ENCODE measurements at regions not wholly inside any gene's neighbourhood (a gene's known extent, or its start where the extent isn't known, plus 50 kb on each side); places are given as distances from the start of the nearest gene placed in this dataset.
"Not testable (repeated sequence)": the region's sequence is repeated elsewhere in the genome, so short reads cannot be mapped to it uniquely, and the experiment has no call there.

GRCh38 chr3:16012086-16012485, 162.4 kb upstream of the GALNT15 start:
- in situ Hi-C loops (cut with HindIII; ENCODE audit: low pct_unique_long_range_greater_than_20kb, low sequenced_read_pairs) = no loop called here
- no peak for DNase-seq (ENCODE audit: low read depth, low spot score)

GRCh38 chr3:16013568-16013967, 160.9 kb upstream of the GALNT15 start:
- no peak for DNase-seq (ENCODE audit: low read depth, low spot score)
- in situ Hi-C loops (cut with HindIII; ENCODE audit: low pct_unique_long_range_greater_than_20kb, low sequenced_read_pairs) = no loop called here

- DNase-seq (ENCODE audit: low read depth, low spot score); in situ Hi-C loops (cut with HindIII; ENCODE audit: low pct_unique_long_range_greater_than_20kb, low sequenced_read_pairs): not testable (repeated sequence)
Observed at GRCh38 chr3:16021801-16022200, 152.7 kb upstream of the GALNT15 start.

GRCh38 chr3:16023881-16024280, 150.6 kb upstream of the GALNT15 start:
- DNase-seq (ENCODE audit: low read depth, low spot score); in situ Hi-C loops (cut with HindIII; ENCODE audit: low pct_unique_long_range_greater_than_20kb, low sequenced_read_pairs): not testable (repeated sequence)

DNA sequence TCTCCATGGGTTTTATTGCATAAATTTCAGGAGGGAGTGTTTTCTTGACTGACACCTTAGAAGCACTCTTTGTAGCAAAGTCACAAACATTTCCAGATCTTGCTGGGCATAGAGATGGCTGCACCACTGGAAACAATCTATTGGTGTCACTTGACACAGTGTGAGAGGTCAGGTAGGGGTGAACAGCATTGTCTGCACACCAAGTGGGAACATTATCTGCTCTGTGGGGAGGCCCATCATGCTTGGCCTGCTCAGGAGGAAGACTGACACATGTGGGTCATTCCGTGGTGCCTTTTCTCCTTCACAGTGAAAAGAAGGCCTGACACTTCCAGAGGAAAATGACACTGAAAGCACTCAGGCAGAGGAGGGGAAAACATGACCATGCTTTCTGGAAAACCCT, 149.9 kb upstream of the GALNT15 start:
- in situ Hi-C loops (cut with HindIII; ENCODE audit: low pct_unique_long_range_greater_than_20kb, low sequenced_read_pairs) = no loop called here
- DNase-seq (ENCODE audit: low read depth, low spot score) = no peak

DNA sequence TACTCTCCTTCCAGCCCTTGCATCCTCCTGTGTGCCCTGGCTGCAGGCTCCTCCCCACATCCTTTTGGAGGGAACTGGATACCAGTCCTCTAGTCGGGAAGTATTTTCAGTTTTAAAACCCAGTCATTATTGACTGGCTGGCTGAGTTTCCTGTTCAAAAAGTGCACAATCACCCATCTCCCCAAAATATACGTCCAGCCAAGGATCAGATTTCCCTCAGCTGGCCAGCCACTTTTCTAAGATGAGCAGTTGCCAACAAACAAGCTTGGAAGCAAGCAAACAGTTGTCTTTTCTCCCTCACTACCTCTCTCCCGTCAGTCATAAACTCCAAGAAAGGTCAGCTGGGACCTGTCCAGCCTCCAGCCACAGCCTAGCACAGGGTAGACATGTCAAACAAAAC, 147.7 kb upstream of the GALNT15 start:
- no peak for DNase-seq (ENCODE audit: low read depth, low spot score)
- in situ Hi-C loops (cut with HindIII; ENCODE audit: low pct_unique_long_range_greater_than_20kb, low sequenced_read_pairs) = no loop called here

GRCh38 chr3:16028604-16029003, 145.9 kb upstream of the GALNT15 start:
- DNase-seq (ENCODE audit: low read depth, low spot score) = no peak
- in situ Hi-C loops (cut with HindIII; ENCODE audit: low pct_unique_long_range_greater_than_20kb, low sequenced_read_pairs) = no loop called here

DNA sequence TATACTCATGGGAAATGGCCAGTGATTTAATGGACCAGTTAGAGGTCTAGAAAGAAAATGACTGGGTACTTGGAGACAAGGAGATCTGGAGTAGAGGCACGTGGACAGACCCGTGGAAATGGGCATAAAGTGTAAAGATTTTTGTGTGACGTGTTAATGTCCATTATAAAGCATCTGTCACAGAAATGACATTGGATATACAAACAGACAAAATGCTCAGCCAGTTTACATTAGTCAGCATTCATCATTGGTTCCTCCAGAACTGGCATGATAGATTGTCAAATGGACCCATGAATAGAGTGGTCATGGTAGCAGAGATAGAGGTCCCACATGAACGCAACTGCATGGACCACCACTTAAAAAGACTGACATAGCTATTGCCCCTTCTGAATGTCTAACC, 144.1 kb upstream of the GALNT15 start:
- no peak for DNase-seq (ENCODE audit: low read depth, low spot score)
- in situ Hi-C loops (cut with HindIII; ENCODE audit: low pct_unique_long_range_greater_than_20kb, low sequenced_read_pairs) = no loop called here

DNA sequence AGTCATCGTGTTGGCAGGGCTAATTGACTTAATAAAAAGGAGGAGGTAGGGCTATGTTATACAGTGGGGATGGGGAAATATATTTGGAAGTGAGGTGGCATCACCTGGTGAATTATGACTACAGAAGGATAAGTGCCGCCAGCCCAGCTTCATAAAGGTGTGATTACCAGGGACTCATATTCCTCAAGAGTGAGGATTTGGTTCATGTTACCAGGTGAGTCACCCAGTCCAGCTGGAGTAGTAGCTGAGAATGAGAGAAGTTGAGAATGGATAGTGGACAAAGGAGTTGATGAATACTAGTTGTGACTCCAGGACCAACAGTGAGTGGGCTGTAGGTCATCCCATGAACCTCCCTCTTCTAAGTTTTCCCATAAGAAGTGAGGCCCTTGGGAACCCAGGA, 143.0 kb upstream of the GALNT15 start:
- no peak for DNase-seq (ENCODE audit: low read depth, low spot score)
- in situ Hi-C loops (cut with HindIII; ENCODE audit: low pct_unique_long_range_greater_than_20kb, low sequenced_read_pairs) = no loop called here

GRCh38 chr3:16033889-16034687, 140.4 kb upstream of the GALNT15 start:
- in situ Hi-C loops (cut with HindIII; ENCODE audit: low pct_unique_long_range_greater_than_20kb, low sequenced_read_pairs) = no loop called here
- DNase-seq (ENCODE audit: low read depth, low spot score) = no peak

GRCh38 chr3:16040991-16041390, 133.5 kb upstream of the GALNT15 start:
- in situ Hi-C loops (cut with HindIII; ENCODE audit: low pct_unique_long_range_greater_than_20kb, low sequenced_read_pairs) = no loop called here
- DNase-seq (ENCODE audit: low read depth, low spot score) = no peak

GRCh38 chr3:16048435-16049318, 125.8 kb upstream of the GALNT15 start:
- peak; percentile 89 for DNase-seq (ENCODE audit: low read depth, low spot score)
- in situ Hi-C loops (cut with HindIII; ENCODE audit: low pct_unique_long_range_greater_than_20kb, low sequenced_read_pairs) = no loop called here

DNA sequence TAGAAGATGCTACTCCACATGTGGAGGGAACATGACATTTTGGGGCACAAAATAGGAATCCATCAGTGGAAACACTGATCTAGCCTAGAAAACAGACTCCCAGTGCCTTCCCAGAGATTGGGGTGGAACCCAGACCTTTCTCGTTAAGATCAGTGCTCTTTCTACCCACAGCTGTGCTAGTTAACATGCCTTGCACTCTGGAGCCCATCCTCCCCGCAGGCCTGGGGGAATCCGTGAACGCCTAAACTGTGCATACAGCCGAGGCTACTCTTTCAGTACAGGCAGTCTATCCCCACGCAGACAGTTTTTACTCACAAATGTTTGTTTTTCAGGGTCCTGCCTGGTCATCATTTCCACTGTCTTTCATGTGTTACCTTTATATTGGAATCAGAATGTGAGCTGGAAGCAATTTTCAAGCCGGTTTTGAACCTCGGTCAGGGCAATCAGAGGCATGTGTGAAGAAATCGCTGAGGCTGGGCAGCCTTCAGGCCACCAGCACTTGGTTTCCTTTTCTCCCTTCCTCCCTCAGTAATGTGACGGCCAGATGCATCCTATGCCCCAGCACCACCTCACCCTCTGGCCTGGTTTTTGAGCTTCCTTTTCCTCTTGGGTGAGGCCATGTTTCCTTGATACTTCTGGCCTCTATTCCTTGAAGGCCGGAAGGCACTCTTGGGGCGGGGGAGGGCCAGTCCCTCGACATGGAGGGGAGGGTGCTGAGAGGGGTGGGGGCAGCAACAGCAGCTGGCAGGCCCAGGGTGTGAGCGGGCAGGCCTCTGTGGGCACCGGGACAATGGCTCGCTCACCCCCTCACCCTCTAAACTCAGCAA, 123.6 kb upstream of the GALNT15 start:
- no peak for DNase-seq (ENCODE audit: low read depth, low spot score)
- in situ Hi-C loops (cut with HindIII; ENCODE audit: low pct_unique_long_range_greater_than_20kb, low sequenced_read_pairs) = no loop called here

DNA sequence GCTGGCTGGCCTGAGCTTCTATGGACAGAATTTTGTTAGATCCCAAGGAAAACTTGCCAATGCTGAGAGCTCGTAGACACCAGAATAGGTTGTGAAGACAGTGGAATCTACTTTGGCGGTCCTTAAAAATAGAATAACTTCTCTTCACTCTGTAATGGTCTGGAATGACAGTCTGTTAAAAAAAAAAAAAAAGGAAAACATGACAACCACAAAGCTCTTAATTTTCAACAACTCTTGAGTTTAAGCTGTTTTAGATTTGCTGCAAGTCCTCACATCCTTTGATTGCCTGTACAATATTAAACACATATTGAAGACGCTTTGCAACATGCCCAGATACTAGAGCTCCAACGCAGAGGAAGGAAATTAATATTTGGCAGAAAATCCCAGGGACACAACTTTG, 122.8 kb upstream of the GALNT15 start:
- DNase-seq (ENCODE audit: low read depth, low spot score) = no peak
- in situ Hi-C loops (cut with HindIII; ENCODE audit: low pct_unique_long_range_greater_than_20kb, low sequenced_read_pairs) = no loop called here

DNA sequence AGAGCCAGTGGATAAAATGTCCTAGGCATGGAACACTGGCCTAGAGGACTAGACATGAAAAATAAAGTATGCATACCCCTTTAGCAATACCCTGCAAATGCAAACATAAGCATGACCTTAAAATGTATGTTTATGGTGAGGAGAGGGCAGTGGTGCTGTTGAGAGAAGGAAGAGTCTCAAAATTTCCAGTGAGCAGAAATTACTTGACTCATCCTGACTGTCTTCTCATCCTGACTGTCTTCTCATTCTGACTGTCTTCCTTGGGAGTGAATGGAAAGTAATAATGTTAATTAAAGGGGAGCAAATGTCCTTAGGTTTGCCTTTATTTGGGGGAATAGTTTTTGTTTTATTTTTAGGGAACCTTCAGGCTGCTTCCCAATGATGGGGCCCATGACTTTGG, 121.5 kb upstream of the GALNT15 start:
- no peak for DNase-seq (ENCODE audit: low read depth, low spot score)
- in situ Hi-C loops (cut with HindIII; ENCODE audit: low pct_unique_long_range_greater_than_20kb, low sequenced_read_pairs) = no loop called here

DNA sequence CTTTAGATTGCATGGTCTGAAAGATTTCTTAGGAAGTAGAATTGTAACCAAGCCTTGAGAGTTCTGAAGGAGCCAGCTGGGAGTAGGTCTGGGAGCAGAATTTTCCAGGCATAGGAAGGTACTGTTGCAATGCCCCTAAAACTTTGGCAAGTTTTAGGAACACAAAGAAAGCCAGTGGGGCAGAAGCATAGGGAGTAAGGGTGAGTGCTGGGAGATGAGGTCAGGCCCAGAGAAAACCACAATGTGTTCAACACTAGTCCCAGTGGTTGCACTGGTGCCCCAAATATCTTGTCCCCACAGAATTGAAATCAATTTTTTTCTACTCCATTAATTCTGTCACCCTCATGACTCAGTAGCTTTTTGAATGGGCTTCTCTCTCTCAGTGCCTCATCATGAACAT, 120.7 kb upstream of the GALNT15 start:
- in situ Hi-C loops (cut with HindIII; ENCODE audit: low pct_unique_long_range_greater_than_20kb, low sequenced_read_pairs) = no loop called here
- no peak for DNase-seq (ENCODE audit: low read depth, low spot score)

DNA sequence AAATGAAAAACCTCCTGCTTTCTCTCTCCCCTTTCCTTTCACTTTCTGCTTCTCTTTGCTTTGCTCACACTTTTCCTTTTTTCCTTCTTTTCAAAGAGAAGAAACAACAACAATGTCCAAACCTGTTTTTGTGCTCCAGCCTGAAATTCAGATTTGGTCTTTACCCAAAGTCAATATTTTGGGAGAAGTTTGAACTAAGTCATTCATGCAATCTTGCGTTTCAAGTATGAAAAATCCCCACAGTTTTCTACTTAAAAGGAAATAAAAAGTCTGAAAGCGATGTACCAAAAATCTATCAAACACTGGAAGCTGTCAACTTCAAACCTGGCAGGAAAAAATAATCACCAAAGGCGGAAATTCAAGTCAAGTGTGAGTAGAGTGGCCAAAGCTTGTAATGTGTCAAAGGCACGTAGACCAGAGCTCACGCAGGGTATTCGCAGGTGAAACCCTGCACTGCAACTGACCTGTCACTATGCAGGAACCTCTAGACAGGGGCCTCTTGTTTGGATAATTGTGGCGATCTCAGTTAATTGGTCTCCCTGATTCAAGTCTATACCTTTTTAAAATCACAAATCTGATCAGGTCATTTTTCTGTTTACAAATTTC, 118.8 kb upstream of the GALNT15 start:
- in situ Hi-C loops (cut with HindIII; ENCODE audit: low pct_unique_long_range_greater_than_20kb, low sequenced_read_pairs) = no loop called here
- no peak for DNase-seq (ENCODE audit: low read depth, low spot score)

- DNase-seq (ENCODE audit: low read depth, low spot score) = no peak
- in situ Hi-C loops (cut with HindIII; ENCODE audit: low pct_unique_long_range_greater_than_20kb, low sequenced_read_pairs) = no loop called here
Observed at GRCh38 chr3:16056217-16056616, 118.3 kb upstream of the GALNT15 start.

All from SK-MEL-5 (cell line).